Parathyroid adenoma (tissue), 2 donors: ENCODE measurements at regions not wholly inside any gene's neighbourhood (a gene's known extent, or its start where the extent isn't known, plus 50 kb on each side); places are given as distances from the start of the nearest gene placed in this dataset.
"Not testable (repeated sequence)": the region's sequence is repeated elsewhere in the genome, so short reads cannot be mapped to it uniquely, and the experiment has no call there.

Experiments
- H2AFZ ChIP-seq: fragments of 300-600 bp; sonication (generic); one replicate; pipeline ENCODE4 v1.7.0; 2017; ENCODE audit warnings: antibody characterized with exemption, mild to moderate bottlenecking
- H3K27ac ChIP-seq: fragments of 300-600 bp; sonication (generic); one replicate; pipeline ENCODE4 v1.7.0; 2017
- H3K27me3 ChIP-seq: fragments of 300-600 bp; sonication (generic); one replicate; pipeline ENCODE4 v1.7.0; 2017; ENCODE audit warnings: low read length; ENCODE audit not compliant: control insufficient read depth, insufficient read depth
- H3K36me3 ChIP-seq: fragments of 300-600 bp; sonication (generic); one replicate; pipeline ENCODE4 v1.7.0; 2017; ENCODE audit warnings: low read length; ENCODE audit not compliant: control insufficient read depth, insufficient read depth
- H3K4me1 ChIP-seq: fragments of 300-600 bp; sonication (generic); one replicate; pipeline ENCODE4 v1.7.0; 2017; ENCODE audit warnings: control low read depth
- H3K4me2 ChIP-seq: fragments of 300-600 bp; sonication (generic); one replicate; pipeline ENCODE4 v1.7.0; 2017; ENCODE audit warnings: low read length
- H3K4me3 ChIP-seq: fragments of 300-600 bp; sonication (generic); one replicate; pipeline ENCODE4 v1.7.0; 2017; ENCODE audit warnings: low read depth, low read length
- H3K79me2 ChIP-seq: fragments of 300-600 bp; sonication (generic); one replicate; pipeline ENCODE4 v1.7.0; 2017; ENCODE audit warnings: control low read depth
- H3K9ac ChIP-seq: fragments of 300-600 bp; sonication (generic); one replicate; pipeline ENCODE4 v1.7.0; 2017; ENCODE audit warnings: mild to moderate bottlenecking
- H3K9me3 ChIP-seq: fragments of 300-600 bp; sonication (generic); one replicate; pipeline ENCODE4 v1.7.0; 2017; ENCODE audit warnings: low read length; ENCODE audit not compliant: control insufficient read depth
- CTCF ChIP-seq: fragments of 300-600 bp; sonication (generic); IDR thresholded peaks from one replicate; pipeline ENCODE4 v1.7.0; 2017; ENCODE audit warnings: antibody characterized with exemption, mild to moderate bottlenecking
- donor health status: primary hyperparathyroidism.

- no peak overlapping the region for H3K9ac ChIP-seq
- H3K4me3 ChIP-seq, result no peak overlapping the region
- no peaks in the 10 kb centered on the region for H3K36me3 ChIP-seq
- no peak overlapping the region for H2AFZ ChIP-seq
- no peaks in the 10 kb centered on the region for H3K4me1 ChIP-seq
- no peaks in the 10 kb centered on the region for H3K27me3 ChIP-seq
- H3K79me2 ChIP-seq, result no peaks in the 10 kb centered on the region
- no peak for TF ChIP-seq CTCF
- H3K9me3 ChIP-seq, result peaks cover 3% of the 10 kb centered on the region
- no peak overlapping the region for H3K4me2 ChIP-seq
- H3K27ac ChIP-seq, result no peak overlapping the region
Measured at GRCh38 chr6:76510489-76510888, 438.0 kb upstream of the IMPG1 start.

- Histone ChIP-seq H3K4me2 (no peak overlapping the region), H3K27me3 (no peaks in the 10 kb centered on the region), H3K4me3 (no peak overlapping the region), H3K9me3 (peaks cover 3% of the 10 kb centered on the region), H3K36me3 (no peaks in the 10 kb centered on the region), H2AFZ (no peak overlapping the region), H3K4me1 (no peaks in the 10 kb centered on the region), H3K79me2 (no peaks in the 10 kb centered on the region), H3K27ac (no peak overlapping the region), H3K9ac (no peak overlapping the region)
- TF ChIP-seq CTCF, result no peak
Measured at GRCh38 chr6:76509397-76509796, 436.9 kb upstream of the IMPG1 start.

- Histone ChIP-seq H3K36me3 (no peaks in the 10 kb centered on the region), H3K4me2 (no peak overlapping the region), H3K9me3 (no peaks in the 10 kb centered on the region), H3K9ac (no peak overlapping the region), H3K4me1 (no peaks in the 10 kb centered on the region), H3K27ac (no peak overlapping the region), H3K27me3 (no peaks in the 10 kb centered on the region), H3K79me2 (no peaks in the 10 kb centered on the region), H2AFZ (no peak overlapping the region), H3K4me3 (no peak overlapping the region)
- TF ChIP-seq CTCF, result no peak
Measured at GRCh38 chr6:76506808-76507207, 434.3 kb upstream of the IMPG1 start.

- no peak for TF ChIP-seq CTCF
- Histone ChIP-seq H3K9me3 (no peaks in the 10 kb centered on the region), H3K4me3 (no peak overlapping the region), H3K79me2 (no peaks in the 10 kb centered on the region), H3K27me3 (no peaks in the 10 kb centered on the region), H3K4me1 (no peaks in the 10 kb centered on the region), H3K36me3 (no peaks in the 10 kb centered on the region), H3K27ac (no peak overlapping the region), H3K4me2 (no peak overlapping the region), H3K9ac (no peak overlapping the region), H2AFZ (no peak overlapping the region)
Measured at GRCh38 chr6:76495909-76496308, 423.4 kb upstream of the IMPG1 start.

DNA sequence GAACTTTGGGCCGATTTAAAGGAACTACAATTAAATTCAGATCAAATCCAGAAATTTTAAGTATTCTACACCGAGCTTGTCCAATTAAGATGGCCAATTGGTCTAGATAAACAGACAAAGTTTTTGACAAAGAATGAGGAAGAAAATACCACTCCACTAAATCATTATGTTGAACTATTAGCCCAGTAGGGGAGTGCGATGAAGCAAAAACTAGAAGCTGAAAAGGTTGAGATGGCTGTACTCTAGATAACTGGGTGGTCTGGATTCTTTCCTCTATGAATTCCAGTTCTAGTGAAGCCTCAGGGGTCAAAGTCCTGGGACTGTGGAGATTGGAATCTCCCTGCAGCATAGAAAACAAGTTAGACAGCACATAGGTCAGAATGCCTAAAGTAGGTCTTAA is 418.9 kb upstream of the IMPG1 start:
- H3K79me2 ChIP-seq, H3K9me3 ChIP-seq, H3K4me1 ChIP-seq, H3K4me3 ChIP-seq, H3K27ac ChIP-seq, H3K9ac ChIP-seq, H3K4me2 ChIP-seq, H3K36me3 ChIP-seq, H3K27me3 ChIP-seq, H2AFZ ChIP-seq: not testable (repeated sequence)
